GM13976 (cell line): ENCODE measurements at regions not wholly inside any gene's neighbourhood (a gene's known extent, or its start where the extent isn't known, plus 50 kb on each side); places are given as distances from the start of the nearest gene placed in this dataset.
A peak's percentile ranks its signal among the peaks of the same experiment; 100 is the strongest.

Experiments
- DNase-seq: peaks from one replicate; pipeline ENCODE4 v3.0.0; 2012; ENCODE audit warnings: low spot score
- in situ Hi-C: fragments of 300-500 bp; cut with MboI; formaldehyde crosslinking; loops from one replicate; pipeline ENCODE4 v1.12.0; 2022; ENCODE audit warnings: low sequenced_read_pairs, mixed read lengths, inconsistent platforms; ENCODE audit not compliant: unreplicated experiment
- TF ChIP-seq, protein P1 (sequence below): IDR thresholded peaks from 2 replicates; pipeline ENCODE4 v1.5.1; 2012; ENCODE audit warnings: borderline replicate concordance, mild to moderate bottlenecking; ENCODE audit not compliant: insufficient read depth; ENCODE audit errors: extremely low read depth, missing control alignments, control extremely low read depth

DNA sequence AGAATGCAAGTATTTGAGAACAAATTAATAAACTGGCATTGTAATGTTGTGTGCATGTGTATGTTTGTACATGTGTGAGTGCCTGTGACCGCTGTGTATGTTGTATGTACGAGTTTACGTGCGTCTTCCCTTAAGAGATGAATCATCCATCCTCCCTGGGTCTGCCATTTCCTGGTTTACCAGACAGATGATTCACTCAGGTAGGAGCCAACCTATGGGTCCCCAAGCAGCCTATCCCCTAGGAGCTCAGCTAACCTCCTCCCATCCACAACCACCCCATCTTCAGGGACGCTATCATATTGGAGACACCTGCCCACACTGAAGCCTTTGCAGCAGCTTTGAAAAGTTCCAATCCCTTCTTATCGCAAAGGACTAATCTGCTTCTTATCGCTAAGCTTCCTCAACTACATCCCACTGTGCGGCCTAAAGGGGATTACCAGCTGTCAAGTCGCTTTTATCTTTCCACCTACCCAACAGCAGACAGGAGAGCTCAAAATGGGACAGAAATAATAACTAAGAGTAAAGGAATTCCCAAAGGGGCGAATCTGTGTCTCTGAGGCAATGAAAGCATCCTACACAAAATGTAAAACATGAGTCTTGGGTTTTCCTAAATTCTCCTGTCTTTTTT, 81.5 kb upstream of the TMCC3 start:
- TF ChIP-seq, protein P1, sequence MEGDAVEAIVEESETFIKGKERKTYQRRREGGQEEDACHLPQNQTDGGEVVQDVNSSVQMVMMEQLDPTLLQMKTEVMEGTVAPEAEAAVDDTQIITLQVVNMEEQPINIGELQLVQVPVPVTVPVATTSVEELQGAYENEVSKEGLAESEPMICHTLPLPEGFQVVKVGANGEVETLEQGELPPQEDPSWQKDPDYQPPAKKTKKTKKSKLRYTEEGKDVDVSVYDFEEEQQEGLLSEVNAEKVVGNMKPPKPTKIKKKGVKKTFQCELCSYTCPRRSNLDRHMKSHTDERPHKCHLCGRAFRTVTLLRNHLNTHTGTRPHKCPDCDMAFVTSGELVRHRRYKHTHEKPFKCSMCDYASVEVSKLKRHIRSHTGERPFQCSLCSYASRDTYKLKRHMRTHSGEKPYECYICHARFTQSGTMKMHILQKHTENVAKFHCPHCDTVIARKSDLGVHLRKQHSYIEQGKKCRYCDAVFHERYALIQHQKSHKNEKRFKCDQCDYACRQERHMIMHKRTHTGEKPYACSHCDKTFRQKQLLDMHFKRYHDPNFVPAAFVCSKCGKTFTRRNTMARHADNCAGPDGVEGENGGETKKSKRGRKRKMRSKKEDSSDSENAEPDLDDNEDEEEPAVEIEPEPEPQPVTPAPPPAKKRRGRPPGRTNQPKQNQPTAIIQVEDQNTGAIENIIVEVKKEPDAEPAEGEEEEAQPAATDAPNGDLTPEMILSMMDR = no peak
- in situ Hi-C loops = no loop called here
- DNase-seq = no peak

DNA sequence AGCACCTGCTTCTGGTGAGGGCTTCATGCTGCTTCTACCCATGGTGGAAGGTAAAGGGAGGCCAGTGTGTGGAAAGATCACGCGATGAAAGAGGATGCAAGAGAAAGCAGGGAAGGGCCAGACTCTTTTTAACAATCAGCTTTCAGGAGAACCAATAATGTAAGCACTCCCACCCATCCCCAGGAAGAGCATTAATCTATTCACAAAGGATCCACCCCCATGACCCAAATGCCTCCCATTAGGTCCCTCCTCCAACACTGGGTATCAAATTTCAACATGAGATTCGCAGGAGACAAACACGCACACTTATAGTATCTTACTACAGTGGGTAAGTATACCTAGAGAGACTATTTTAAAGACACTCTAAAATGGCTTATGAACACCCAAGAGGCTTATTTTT, 80.5 kb upstream of the TMCC3 start:
- TF ChIP-seq, protein P1 = no peak
- in situ Hi-C loops = no loop called here
- DNase-seq = no peak

DNA sequence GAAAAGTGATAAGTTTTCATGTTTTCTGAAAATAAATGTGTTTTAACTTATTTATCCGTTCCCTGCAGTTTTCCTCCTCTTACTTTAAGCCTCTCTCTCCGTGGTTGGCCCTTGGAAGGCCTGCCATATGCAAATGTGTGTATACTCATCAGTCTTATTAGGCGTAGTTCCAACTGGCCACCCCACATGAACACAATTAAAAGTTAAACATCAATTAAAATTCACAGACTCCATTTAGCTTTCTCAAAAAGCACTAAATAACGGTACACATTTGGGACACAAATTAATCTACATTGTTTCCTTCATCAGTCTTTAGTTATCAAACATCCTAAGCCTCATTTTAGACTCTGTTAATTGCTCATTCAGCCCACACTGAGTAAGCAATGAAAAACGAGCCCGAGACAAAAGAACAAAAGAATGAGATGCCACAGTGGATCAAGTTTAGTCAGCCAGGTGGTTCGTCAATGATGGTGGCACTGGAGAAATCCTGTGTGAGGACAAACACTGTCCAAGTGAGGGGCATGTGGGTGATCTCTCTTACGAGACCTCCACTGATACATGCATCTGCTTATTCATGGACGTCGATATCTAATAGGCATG, 76.0 kb upstream of the TMCC3 start:
- TF ChIP-seq, protein P1 = no peak
- DNase-seq = no peak
- in situ Hi-C loops = no loop called here

DNA sequence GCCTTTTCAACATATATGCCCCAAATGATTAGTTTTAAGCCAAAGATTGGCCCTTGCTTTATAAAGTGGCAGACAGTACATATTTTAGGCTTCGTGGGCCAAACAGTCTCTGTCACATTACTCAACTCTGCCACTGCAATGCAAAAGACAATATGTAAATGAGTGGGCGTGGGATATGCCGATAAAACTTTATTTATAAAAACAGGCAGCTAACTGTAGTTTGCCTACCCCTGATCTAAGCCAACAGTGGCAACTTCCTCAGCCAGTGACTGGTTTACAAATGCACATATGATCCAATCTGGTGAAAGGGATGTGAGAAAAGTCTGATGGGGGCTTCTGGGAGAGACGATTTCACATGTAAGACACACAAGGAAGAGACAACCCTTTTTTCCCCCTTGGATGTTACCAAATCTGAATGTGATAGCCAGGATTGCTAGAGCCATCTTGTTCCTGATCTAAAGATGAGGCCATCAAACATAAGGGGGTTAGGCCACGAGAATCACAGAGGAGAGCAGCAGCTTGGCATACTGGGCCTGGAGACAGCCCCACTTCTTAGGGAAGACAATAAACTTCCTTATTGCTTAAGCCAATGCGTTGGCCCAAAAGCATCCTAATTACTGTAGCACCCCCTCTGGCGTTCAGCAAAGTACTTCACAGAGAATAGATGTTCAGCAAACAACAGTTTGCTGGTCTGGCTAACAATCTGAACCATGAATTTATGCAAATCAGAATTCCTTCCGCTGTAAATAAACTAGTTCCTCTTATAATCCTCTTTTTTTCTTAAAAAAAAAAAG, 75.2 kb upstream of the TMCC3 start:
- TF ChIP-seq, protein P1 = no peak
- DNase-seq = no peak
- in situ Hi-C loops = no loop called here

DNA sequence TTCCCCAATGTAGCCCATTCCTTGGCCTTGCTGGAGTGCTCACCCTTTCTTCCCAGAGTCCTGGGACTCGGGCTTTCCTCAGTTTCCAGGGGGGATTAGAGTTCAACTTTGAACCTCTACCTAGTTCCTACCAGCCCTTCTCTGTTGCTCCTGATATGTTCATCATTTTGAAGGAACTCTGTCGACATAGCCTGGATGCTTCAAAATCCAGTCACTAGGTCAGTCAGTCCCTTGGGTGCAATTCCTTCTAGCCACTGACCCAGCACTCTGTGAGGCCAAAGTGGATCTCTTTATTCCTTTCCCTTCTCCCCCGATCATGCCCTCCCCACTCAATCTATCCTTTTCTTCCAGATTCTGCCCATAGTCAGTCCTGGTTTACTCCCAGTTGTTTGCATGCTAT, 72.3 kb upstream of the TMCC3 start:
- TF ChIP-seq, protein P1 = no peak
- no peak for DNase-seq
- in situ Hi-C loops = no loop called here

DNA sequence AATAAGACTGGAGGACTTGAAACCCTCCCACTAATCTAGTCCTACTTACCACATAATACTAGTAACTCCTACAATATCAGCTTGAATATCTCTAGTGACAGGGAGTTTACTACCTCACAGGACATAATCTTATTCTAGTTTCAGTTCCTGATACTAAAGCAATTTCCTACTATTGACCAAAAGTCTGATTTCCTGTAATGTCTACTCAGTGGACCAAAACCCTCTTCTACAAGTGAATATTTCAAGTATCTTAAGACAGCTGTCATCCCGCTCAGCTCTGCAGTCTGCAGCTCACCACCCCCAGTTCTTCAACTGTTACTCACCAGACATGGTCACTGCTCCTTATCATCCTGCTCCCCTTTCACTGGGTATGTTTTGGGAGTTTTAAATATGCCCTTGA, 70.8 kb upstream of the TMCC3 start:
- peak; percentile 64 for DNase-seq
- in situ Hi-C loops = no loop called here
- TF ChIP-seq, protein P1 = no peak
